Vagina (tissue), 2 donors: ENCODE measurements at regions not wholly inside any gene's neighbourhood (a gene's known extent, or its start where the extent isn't known, plus 50 kb on each side); places are given as distances from the start of the nearest gene placed in this dataset.

Experiments
- DNase-seq, 2 donors: peaks; one replicate each; pipeline ENCODE4 v3.0.0-alpha.2; 2017; ENCODE audit errors: extremely low spot score in 2 of 2
- H3K27ac ChIP-seq: fragments of 200-600 bp; sonication (generic); one replicate; pipeline ENCODE4 v1.5.1; 2019
- H3K27me3 ChIP-seq: fragments of 200-600 bp; sonication (generic); one replicate; pipeline ENCODE4 v1.5.1; 2019
- H3K36me3 ChIP-seq, 2 donors: fragments of 200-600 bp; sonication (generic); one replicate each; pipeline ENCODE4 v1.5.1; 2017 to 2019
- H3K4me1 ChIP-seq: fragments of 200-600 bp; sonication (generic); one replicate; pipeline ENCODE4 v1.5.1; 2019
- H3K4me3 ChIP-seq, 2 donors: fragments of 200-600 bp; sonication (generic); 1 replicate in 1 of 2; 2 replicates in 1 of 2; pipeline ENCODE4 v1.5.1; 2016 to 2019
- H3K9me3 ChIP-seq: fragments of 200-600 bp; sonication (generic); one replicate; pipeline ENCODE4 v1.5.1; 2019
- CTCF ChIP-seq, 3 experiments: fragments of 450-650 bp in 2 of 3; fragments of 200-600 bp in 1 of 3; sonication (generic) in 1 of 3; IDR thresholded peaks; one replicate each; pipeline ENCODE4 v1.5.1; 2017 to 2019; ENCODE audit warnings: antibody characterized with exemption in 3 of 3, mild to moderate bottlenecking in 2 of 3, moderate library complexity in 2 of 3
- POLR2A ChIP-seq, 2 donors: fragments of 450-650 bp; IDR thresholded peaks; one replicate each; pipeline ENCODE4 v1.6.1; 2017; ENCODE audit warnings: antibody characterized with exemption in 2 of 2, mild to moderate bottlenecking in 2 of 2, moderate library complexity in 2 of 2
- POLR2AphosphoS5 ChIP-seq, 2 donors: sonication (generic); formaldehyde crosslinking; IDR thresholded peaks; one replicate each; pipeline ENCODE4 v1.9.0; 2017; ENCODE audit warnings: antibody characterized with exemption in 2 of 2, mild to moderate bottlenecking in 2 of 2, low read depth in 1 of 2; ENCODE audit not compliant: insufficient read depth in 1 of 2
- intact Hi-C: fragments of 100-400 bp; cut with DNase I; formaldehyde crosslinking; loops from one replicate; pipeline ENCODE4 v1.15.1; 2023

GRCh38 chr15:93895976-93896770, 335.2 kb upstream of the MCTP2 start:
- intact Hi-C loops, result no loop called here
- Histone ChIP-seq H3K27ac (no peak overlapping the region), H3K36me3 (no peaks in the 10 kb centered on the region), H3K4me1 (no peaks in the 10 kb centered on the region), H3K4me3 (no peak overlapping the region), H3K27me3 (no peaks in the 10 kb centered on the region), H3K9me3 (no peaks in the 10 kb centered on the region)
- TF ChIP-seq POLR2A (IDR thresholded peaks at IDR 0.05) (no peak), CTCF (IDR thresholded peaks at IDR 0.05) (no peak), POLR2AphosphoS5 (IDR thresholded peaks at IDR 0.05; ENCODE audit: insufficient read depth in 1 of 2, low read depth in 1 of 2) (no peak)
- DNase-seq, result no peak

DNA sequence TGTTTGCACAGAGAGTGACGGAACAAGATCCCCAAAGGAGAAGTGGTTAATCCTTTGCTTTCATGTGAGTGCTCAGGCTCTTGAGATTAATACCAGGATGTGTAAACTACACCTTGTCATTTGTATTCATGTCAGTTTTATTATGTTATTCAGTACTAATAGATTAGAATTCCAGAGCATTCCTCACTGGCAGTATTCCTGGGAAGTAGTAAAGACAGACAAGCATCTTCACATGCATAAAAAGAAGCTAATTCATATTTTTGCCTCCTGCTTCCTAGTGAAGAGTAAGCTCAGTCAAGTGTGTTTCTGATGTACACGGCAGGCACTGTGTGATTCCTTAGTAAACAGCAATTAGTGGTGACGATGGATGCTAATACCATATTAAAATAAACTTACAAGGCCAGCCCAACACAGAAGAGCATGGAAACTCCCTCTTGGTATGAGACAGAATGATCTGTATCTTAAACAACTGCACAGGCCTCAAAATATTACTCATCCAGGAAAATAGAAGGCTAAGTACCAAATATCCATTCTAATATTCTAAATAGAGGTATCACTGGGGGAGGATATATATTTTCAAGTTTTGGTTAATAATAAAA, 336.8 kb upstream of the MCTP2 start:
- no peak for TF ChIP-seq POLR2A (IDR thresholded peaks at IDR 0.05)
- no peak for TF ChIP-seq CTCF (IDR thresholded peaks at IDR 0.05)
- TF ChIP-seq POLR2AphosphoS5 (IDR thresholded peaks at IDR 0.05; ENCODE audit: insufficient read depth in 1 of 2, low read depth in 1 of 2), result no peak
- H3K4me3 ChIP-seq, result no peak overlapping the region

GRCh38 chr15:93887151-93887550, 344.2 kb upstream of the MCTP2 start:
- intact Hi-C loops, result no loop called here
- no peak overlapping the region for H3K4me3 ChIP-seq

More for the DNA sequence above, 336.8 kb upstream of the MCTP2 start:
- Histone ChIP-seq H3K4me1 (no peaks in the 10 kb centered on the region), H3K27ac (no peak overlapping the region), H3K36me3 (no peaks in the 10 kb centered on the region), H3K27me3 (no peaks in the 10 kb centered on the region), H3K9me3 (no peaks in the 10 kb centered on the region)
- DNase-seq, result no peak
- intact Hi-C loops, result no loop called here

DNA sequence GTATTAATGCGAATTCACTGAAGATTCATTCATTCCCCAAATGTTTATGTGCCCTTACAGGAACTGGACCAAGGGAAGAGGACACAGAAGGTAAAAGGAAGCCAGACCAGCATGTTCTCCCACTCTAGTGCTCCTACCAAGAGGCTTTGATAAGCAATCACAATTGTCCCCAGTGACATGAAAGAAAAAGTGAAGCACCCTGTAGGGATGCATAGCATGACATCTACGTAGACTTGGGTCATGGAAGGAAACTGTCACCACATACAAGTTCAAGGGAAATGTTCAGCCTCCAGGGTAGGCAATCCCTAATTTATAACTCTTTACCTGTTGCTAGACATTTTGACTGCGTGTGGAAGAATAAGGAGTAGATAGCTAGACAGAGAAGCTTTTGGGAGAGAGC, 348.6 kb upstream of the MCTP2 start:
- Histone ChIP-seq H3K9me3 (no peaks in the 10 kb centered on the region), H3K36me3 (no peaks in the 10 kb centered on the region), H3K27ac (no peak overlapping the region), H3K4me3 (no peak overlapping the region), H3K27me3 (no peaks in the 10 kb centered on the region), H3K4me1 (peaks cover 9% of the 10 kb centered on the region)
- TF ChIP-seq POLR2A (IDR thresholded peaks at IDR 0.05), result no peak
- no peak for TF ChIP-seq CTCF (IDR thresholded peaks at IDR 0.05)
- no peak for TF ChIP-seq POLR2AphosphoS5 (IDR thresholded peaks at IDR 0.05; ENCODE audit: insufficient read depth in 1 of 2, low read depth in 1 of 2)
- intact Hi-C loops, result no loop called here
- DNase-seq, result no peak

More at GRCh38 chr15:93887151-93887550, 344.2 kb upstream of the MCTP2 start:
- H3K27me3 ChIP-seq, result no peaks in the 10 kb centered on the region
- no peak for DNase-seq
- no peaks in the 10 kb centered on the region for H3K9me3 ChIP-seq
- H3K36me3 ChIP-seq, result no peaks in the 10 kb centered on the region
- TF ChIP-seq CTCF (IDR thresholded peaks at IDR 0.05), result no peak
- TF ChIP-seq POLR2A (IDR thresholded peaks at IDR 0.05), result no peak
- no peak for TF ChIP-seq POLR2AphosphoS5 (IDR thresholded peaks at IDR 0.05; ENCODE audit: insufficient read depth in 1 of 2, low read depth in 1 of 2)
- no peak overlapping the region for H3K27ac ChIP-seq
- peaks cover 4% of the 10 kb centered on the region for H3K4me1 ChIP-seq

DNA sequence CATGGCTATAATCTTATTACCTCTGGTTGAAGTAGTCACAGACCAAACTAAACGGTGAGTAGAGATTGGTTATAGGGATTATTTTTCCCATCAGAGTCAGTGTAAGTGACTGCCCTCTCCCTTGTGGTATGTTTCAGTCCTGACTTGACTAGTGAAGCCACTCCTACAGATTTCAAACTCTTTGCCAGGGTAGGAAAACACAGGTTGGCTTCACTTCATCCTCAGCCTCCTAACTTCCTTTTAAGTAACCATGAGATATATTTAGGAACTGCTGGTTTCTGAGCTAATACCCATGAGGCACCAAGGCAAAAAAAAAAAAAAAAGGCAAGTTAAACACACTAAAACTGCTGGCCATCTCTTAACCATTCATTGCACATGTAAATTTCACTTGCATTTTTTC, 349.2 kb upstream of the MCTP2 start:
- no peak for DNase-seq
- intact Hi-C loops, result no loop called here
- Histone ChIP-seq H3K4me1 (peaks cover 9% of the 10 kb centered on the region), H3K9me3 (no peaks in the 10 kb centered on the region), H3K27ac (no peak overlapping the region), H3K36me3 (no peaks in the 10 kb centered on the region), H3K4me3 (no peak overlapping the region), H3K27me3 (no peaks in the 10 kb centered on the region)
- TF ChIP-seq CTCF (IDR thresholded peaks at IDR 0.05) (no peak), POLR2AphosphoS5 (IDR thresholded peaks at IDR 0.05; ENCODE audit: insufficient read depth in 1 of 2, low read depth in 1 of 2) (peak in 1 of 2 donors; percentile 9)
